Gastroesophageal sphincter (tissue), 3 donors: ENCODE measurements at regions not wholly inside any gene's neighbourhood (a gene's known extent, or its start where the extent isn't known, plus 50 kb on each side); places are given as distances from the start of the nearest gene placed in this dataset.

Source experiments
- POLR2AphosphoS5 ChIP-seq: sonication (generic); formaldehyde crosslinking; IDR thresholded peaks from one replicate; pipeline ENCODE4 v1.6.1; 2017; ENCODE audit warnings: antibody characterized with exemption
- TF ChIP-seq, protein P1 (sequence below), 4 experiments: fragments of 200-600 bp in 2 of 4; fragments of 450-650 bp in 2 of 4; sonication (generic) in 1 of 4; IDR thresholded peaks; one replicate each; pipeline ENCODE4 v1.5.1; 2017 to 2019; ENCODE audit warnings: antibody characterized with exemption in 4 of 4, mild to moderate bottlenecking in 2 of 4, moderate library complexity in 2 of 4

DNA sequence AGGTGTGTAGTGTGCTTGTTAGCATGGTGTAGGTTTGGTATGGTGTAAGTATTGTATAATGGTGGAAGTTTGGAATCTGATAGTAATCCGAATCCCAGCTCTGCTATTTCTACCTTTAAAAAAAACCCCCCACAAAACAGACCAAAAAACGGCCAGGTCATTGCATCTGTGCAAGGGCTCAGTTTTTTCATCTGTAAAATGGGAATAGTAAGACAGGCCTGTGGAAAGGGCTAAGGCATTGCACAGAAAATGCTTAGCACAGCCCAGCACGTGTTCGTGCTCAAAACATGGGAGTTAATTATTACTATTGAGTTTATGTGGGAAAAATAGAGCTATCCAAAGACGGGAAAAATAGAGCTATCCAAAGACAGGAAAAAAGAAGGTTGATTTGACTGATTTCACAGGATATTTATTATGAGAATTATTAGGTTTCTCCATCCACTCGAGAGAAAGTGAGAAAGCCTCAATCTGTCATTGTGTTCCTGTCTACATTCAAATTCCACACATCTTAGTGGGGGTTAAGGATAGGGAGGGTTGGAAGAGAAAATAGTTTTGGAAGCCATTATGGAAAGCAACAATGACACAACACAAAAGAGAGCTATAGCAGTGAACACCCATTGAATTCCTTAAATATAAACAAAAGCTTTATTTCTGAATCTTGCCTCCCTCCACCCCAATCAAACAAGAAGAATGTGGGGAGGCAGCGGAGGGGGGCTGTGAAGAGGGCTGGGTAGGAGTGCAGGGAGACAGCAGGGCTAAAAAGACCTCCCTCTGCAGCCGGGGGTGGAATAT lies 126.8 kb upstream of the MAX start:
- TF ChIP-seq, protein P1, sequence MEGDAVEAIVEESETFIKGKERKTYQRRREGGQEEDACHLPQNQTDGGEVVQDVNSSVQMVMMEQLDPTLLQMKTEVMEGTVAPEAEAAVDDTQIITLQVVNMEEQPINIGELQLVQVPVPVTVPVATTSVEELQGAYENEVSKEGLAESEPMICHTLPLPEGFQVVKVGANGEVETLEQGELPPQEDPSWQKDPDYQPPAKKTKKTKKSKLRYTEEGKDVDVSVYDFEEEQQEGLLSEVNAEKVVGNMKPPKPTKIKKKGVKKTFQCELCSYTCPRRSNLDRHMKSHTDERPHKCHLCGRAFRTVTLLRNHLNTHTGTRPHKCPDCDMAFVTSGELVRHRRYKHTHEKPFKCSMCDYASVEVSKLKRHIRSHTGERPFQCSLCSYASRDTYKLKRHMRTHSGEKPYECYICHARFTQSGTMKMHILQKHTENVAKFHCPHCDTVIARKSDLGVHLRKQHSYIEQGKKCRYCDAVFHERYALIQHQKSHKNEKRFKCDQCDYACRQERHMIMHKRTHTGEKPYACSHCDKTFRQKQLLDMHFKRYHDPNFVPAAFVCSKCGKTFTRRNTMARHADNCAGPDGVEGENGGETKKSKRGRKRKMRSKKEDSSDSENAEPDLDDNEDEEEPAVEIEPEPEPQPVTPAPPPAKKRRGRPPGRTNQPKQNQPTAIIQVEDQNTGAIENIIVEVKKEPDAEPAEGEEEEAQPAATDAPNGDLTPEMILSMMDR (IDR thresholded peaks at IDR 0.05) = no peak
- no peak for TF ChIP-seq POLR2AphosphoS5
